Activated CD4-positive, alpha-beta T cell treated with anti-CD3 and anti-CD28 coated beads for 48 hours (primary cell): ENCODE measurements at regions not wholly inside any gene's neighbourhood (a gene's known extent, or its start where the extent isn't known, plus 50 kb on each side); places are given as distances from the start of the nearest gene placed in this dataset.
"Not testable (repeated sequence)": the region's sequence is repeated elsewhere in the genome, so short reads cannot be mapped to it uniquely, and the experiment has no call there.

ENCODE experiments used
- DNase-seq: peaks from one replicate; pipeline ENCODE4 v3.0.0-alpha.2; 2020

- DNase-seq: no peak
Measured at GRCh38 chr1:4068076-4068475, 168.0 kb upstream of the C1orf174 start.

- DNase-seq: no peak
Measured at GRCh38 chr1:4071653-4072052, 171.6 kb upstream of the C1orf174 start.

GRCh38 chr1:4072481-4073153 lies 172.5 kb upstream of the C1orf174 start:
- no peak for DNase-seq

DNA sequence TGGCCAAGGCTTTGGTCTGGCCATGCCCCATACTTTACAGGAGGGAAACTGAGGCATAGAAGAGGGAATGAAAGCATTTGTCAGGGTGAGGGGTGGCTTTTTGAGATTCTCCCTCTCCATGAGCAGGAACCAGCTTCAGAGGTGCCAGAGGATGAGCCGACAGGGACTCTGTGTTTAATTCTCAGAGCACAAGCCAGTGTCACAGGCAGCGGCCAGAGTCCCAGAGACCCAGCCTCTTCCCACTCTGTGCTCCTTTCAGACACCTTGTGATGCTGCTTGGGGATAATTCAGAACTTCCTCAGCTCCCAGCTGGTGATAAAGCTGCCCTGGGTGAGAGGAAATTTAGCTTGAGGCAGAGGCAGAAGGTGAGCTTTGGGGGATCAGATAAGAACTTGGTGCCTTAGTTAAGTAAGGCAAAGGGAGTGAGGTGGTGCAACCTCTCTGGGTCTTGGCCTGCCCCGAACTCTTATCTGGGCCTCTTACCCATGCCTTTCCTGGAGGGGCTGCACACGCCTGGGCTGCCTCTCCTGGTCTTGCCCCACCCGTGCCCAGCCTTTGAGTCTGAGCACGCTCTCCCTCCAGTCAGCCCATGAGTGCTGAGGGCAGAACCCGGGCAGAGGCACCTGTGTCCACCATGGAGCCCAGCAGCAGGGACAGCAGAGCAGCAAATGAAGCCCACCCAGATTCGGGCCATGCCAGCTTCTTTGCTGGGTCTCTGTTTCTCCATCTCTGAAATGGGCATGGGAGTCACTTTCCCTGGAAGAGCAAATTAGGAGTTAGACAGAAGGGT lies 175.6 kb upstream of the C1orf174 start:
- no peak for DNase-seq

DNA sequence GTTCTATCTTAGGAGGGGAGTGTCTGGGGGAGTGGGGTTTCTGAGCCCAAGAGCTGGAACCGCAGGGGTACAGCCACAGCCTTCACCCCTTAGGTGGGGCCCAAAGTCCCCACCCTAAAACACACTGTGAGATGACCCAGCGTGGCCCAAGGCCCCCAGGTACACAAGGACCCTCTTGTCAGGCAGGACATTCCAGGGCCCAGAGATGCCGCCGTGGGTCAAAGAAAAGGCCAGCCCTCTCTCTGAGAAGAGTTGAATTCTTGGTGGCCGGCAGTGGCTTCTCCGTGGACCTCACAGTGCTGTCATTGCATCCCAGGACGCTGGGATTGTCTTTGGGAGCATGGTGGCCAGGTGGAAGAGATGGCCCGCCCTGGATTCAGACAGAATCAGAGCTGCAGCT lies 176.3 kb upstream of the C1orf174 start:
- no peak for DNase-seq

- not testable (repeated sequence) for DNase-seq
Measured at GRCh38 chr1:4078091-4078962, 178.3 kb upstream of the C1orf174 start.

- no peak for DNase-seq
Measured at GRCh38 chr1:4079815-4080214, 179.7 kb upstream of the C1orf174 start.

GRCh38 chr1:4081806-4082711 lies 182.0 kb upstream of the C1orf174 start:
- no peak for DNase-seq

DNA sequence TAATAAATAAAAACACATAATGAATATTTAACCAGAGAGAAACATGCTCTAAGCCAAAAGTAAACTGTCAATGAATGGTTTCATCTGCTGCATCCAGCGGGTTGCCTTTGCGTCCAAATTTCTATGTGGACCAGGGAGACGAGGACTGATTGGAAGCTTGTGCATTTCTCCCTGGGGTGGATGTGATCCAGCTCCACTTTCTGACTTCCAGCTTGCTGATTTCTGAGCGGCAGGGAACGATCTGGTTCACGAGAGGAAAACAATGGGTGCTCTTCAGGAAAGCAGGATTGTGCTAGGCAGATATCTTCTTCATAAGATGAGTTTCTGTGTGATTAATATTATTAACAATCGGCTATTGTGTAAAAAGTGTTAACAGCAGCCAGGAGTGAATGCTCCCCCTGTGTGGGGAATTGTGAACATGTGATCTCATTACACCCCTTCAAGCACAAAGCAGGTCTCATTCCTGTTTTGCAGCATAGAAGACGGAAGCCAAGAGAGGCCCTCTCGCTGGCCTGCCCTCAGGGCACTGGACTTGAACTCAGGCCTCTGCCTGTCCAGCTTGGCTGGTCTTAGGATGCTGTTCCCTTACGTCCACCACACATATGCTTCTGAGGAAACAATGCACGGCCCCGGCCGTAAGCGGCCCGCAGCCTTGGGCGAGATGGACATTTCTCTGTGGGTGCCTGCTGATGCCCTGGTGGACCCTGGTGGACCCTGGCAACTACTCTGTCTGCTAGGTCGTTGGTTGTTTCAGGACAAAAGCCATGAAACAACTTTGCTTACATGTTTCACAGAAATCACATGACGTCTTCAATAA lies 183.4 kb upstream of the C1orf174 start:
- no peak for DNase-seq

DNA sequence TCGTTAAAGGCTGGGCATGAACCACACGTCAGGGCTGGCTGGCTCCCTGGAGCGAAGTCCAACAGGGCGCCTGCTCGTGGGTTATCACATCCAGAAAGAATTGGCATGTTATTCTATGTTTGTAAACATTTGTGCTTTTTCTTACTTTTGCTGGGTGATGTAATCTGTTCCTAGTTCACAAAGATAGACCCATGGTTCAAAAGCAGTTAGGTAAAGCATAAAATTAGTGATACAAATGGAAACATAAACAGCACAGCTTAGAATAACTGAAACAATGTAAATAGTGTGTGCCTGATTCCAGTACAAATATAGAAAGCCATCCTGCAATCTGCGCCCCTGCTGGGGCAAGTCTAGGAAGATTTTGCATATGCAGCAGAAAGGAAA lies 184.0 kb upstream of the C1orf174 start:
- DNase-seq: no peak

- DNase-seq: no peak
Measured at GRCh38 chr1:4084446-4084845, 184.4 kb upstream of the C1orf174 start.

- no peak for DNase-seq
Measured at GRCh38 chr1:4084896-4085295, 184.8 kb upstream of the C1orf174 start.

DNA sequence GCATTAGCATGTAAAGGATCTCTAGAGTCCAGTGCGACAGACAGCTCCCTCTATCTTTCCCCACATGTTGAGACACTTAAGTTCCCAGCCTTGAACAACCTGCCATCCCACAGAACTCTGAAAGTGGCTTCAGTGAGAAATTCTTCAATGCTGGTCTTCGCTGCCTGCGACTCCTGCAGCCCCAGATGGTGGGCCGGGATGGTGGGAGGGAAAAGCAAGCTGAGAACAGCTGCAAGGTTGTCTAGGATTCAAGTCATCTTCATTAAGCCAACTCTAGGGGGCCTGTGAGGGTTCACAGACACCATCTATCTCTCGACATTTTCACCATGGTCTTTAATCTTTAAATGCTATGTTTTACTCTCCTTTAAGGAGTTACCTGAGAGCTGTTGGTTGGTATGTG lies 185.5 kb upstream of the C1orf174 start:
- no peak for DNase-seq

DNA sequence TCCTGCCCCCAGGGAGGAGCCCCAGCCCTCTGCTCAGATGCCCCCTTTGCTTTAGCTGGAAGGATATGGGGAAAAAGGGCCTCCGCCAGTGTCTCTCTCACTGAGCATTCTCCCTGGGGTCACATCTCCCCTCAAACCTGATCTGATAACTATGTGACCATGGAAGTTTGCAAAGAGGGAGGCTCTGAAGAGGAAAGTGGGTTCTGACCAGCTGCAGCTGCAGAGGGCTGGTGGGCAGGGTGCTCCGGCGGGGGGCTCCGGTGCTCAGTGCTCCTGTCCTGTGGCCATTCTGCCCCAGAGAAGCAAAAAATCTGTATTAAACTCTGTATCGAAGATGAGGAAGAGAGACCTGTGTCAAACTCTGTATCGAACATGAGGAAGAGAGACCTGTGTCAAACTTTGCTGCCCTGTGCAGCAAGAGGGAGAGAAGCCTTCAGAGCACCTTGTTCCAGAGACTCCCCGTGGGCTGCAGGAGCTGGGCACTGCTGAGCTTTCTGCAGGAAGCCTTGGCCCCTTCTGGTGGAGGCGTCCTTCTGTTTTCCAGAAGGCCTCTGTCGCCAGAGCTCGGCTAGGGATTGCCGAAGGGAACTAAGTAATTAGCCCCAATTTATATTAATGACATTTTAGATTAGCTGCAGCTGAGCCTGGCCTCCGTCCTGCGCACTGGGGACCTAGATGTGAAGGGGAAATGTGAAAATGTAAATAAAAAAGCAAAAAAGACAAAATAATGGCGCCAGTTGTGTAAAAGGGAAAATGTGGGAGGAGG lies 186.2 kb upstream of the C1orf174 start:
- no peak for DNase-seq

GRCh38 chr1:4086921-4087320 lies 186.8 kb upstream of the C1orf174 start:
- DNase-seq: no peak

- DNase-seq: peak; percentile 32
Measured at GRCh38 chr1:4087530-4088420, 187.7 kb upstream of the C1orf174 start.

GRCh38 chr1:4088676-4089075 lies 188.6 kb upstream of the C1orf174 start:
- no peak for DNase-seq

GRCh38 chr1:4089421-4090175 lies 189.5 kb upstream of the C1orf174 start:
- no peak for DNase-seq

- DNase-seq: no peak
Measured at GRCh38 chr1:4090556-4090955, 190.5 kb upstream of the C1orf174 start.
